ENCODE measurements at regions not wholly inside any gene's neighbourhood (a gene's known extent, or its start where the extent isn't known, plus 50 kb on each side); places are given as distances from the start of the nearest gene placed in this dataset.

- H4K20me1 ChIP-seq (ENCODE audit: insufficient read depth, low read length): no peaks in the 10 kb centered on the region
- H3K9me3 ChIP-seq (ENCODE audit: control insufficient read depth, insufficient read depth, low read length): peaks cover 20% of the 10 kb centered on the region
- in situ Hi-C loops (cut with MboI; ENCODE audit: low sequenced_read_pairs) (no loop called here), intact Hi-C loops (cut with micrococcal nuclease) (no loop called here), dilution Hi-C loops (cut with HindIII; ENCODE audit: low sequenced_read_pairs, unreplicated experiment) (no loop called here)
- no peak overlapping the region for H4K5ac ChIP-seq (ENCODE audit: low read depth, low read length)
- POLR2A ChIA-PET (ENCODE audit: unreplicated experiment): no interaction called here
- CTCF ChIA-PET: no interaction called here
- no peak overlapping the region for H4K91ac ChIP-seq (ENCODE audit: insufficient read depth, low read depth, low read length)
- no peak overlapping the region for H2BK20ac ChIP-seq (ENCODE audit: low read depth, low read length)
- H2BK5ac ChIP-seq (ENCODE audit: low read depth, low read length, poor library complexity, severe bottlenecking): no peak overlapping the region
- TF ChIP-seq MAZ (IDR thresholded peaks at IDR 0.05; ENCODE audit: borderline replicate concordance, low read depth, low read length) (no peak), MAFK (IDR thresholded peaks at IDR 0.05; ENCODE audit: low read depth, low read length) (no peak), FOS (IDR thresholded peaks at IDR 0.05; ENCODE audit: low read depth, low read length) (no peak), MXI1 (IDR thresholded peaks at IDR 0.05; ENCODE audit: borderline replicate concordance, low read depth, low read length) (no peak), USF2 (IDR thresholded peaks at IDR 0.05; ENCODE audit: low read depth, low read length) (no peak), ELK1 (IDR thresholded peaks at IDR 0.05; ENCODE audit: borderline replicate concordance, low read depth, low read length) (no peak), RCOR1 (IDR thresholded peaks at IDR 0.05; ENCODE audit: insufficient replicate concordance, low read length) (no peak)
- H3K4me3 ChIP-seq (ENCODE audit: insufficient read depth, low read depth, low read length): no peak overlapping the region
- H3K14ac ChIP-seq (replicated peaks; ENCODE audit: low read depth, low read length): no peak overlapping the region
- no peaks in the 10 kb centered on the region for H3K79me1 ChIP-seq (ENCODE audit: low read depth in 1 of 2, low read length in 2 of 2)
- H3K18ac ChIP-seq (ENCODE audit: low read depth, low read length): no peak overlapping the region
- H3K4me1 ChIP-seq (ENCODE audit: control insufficient read depth, insufficient read depth, low read length): no peaks in the 10 kb centered on the region
- no peak overlapping the region for H2AFZ ChIP-seq (replicated peaks; ENCODE audit: low read length, poor library complexity)
- H3K36me3 ChIP-seq (ENCODE audit: control insufficient read depth, insufficient read depth, low read length): no peaks in the 10 kb centered on the region
- no peak overlapping the region for H2AK9ac ChIP-seq (replicated peaks; ENCODE audit: low read depth, low read length, poor library complexity)
- no peak overlapping the region for H3K9ac ChIP-seq (ENCODE audit: low read depth, low read length)
- H3K23ac ChIP-seq (ENCODE audit: low read depth, low read length): no peak overlapping the region
- no peak overlapping the region for H2AK5ac ChIP-seq (ENCODE audit: low read depth, low read length)
- no peak overlapping the region for H3K27ac ChIP-seq (ENCODE audit: insufficient read depth, low read length)
- no TSS peak for BruUV-seq (replicated peaks)
- WGBS, 2 experiments (ENCODE audit: extremely low coverage in 2 of 2, insufficient read length in 1 of 2): no CpG with 5 or more reads among the region's 5 CpGs
- no peak overlapping the region for H2BK120ac ChIP-seq (ENCODE audit: low read depth, low read length)
- H3K4me2 ChIP-seq (ENCODE audit: low read depth, low read length): no peak overlapping the region
- H3K27me3 ChIP-seq (ENCODE audit: control insufficient read depth, insufficient read depth, low read length): no peaks in the 10 kb centered on the region
- no peak overlapping the region for H2BK15ac ChIP-seq (ENCODE audit: low read depth, low read length)
- no peaks in the 10 kb centered on the region for H3K9me1 ChIP-seq (ENCODE audit: insufficient read depth, low read length)
- H3K4ac ChIP-seq (ENCODE audit: low read depth, low read length): no peak overlapping the region
- H3K56ac ChIP-seq (ENCODE audit: extremely low read depth, insufficient read depth, low read length): no peak overlapping the region
- DNase-seq (no peak), ATAC-seq (ENCODE audit: low read depth) (no peak)
- no peak overlapping the region for H4K8ac ChIP-seq (ENCODE audit: low read depth in 2 of 2, low read length in 2 of 2)
These were observed 289.4 kb upstream of the SP8 start for GRCh38 chr7:21076054-21076453.
